GM12891 (cell line): ENCODE measurements at regions not wholly inside any gene's neighbourhood (a gene's known extent, or its start where the extent isn't known, plus 50 kb on each side); places are given as distances from the start of the nearest gene placed in this dataset.

ENCODE experiments used
- POLR2A ChIP-seq: IDR thresholded peaks from 2 replicates; pipeline ENCODE4 v1.6.1; 2011; ENCODE audit warnings: low read depth, low read length, control low read depth
- POLR2AphosphoS5 ChIP-seq: IDR thresholded peaks from 2 replicates; pipeline ENCODE4 v1.6.1; 2011; ENCODE audit warnings: low read depth, low read length, control low read depth
- POU2F2 ChIP-seq: IDR thresholded peaks from 2 replicates; pipeline ENCODE4 v1.6.1; 2011; ENCODE audit warnings: low read depth, mild to moderate bottlenecking, control low read depth, low read length, moderate library complexity
- SPI1 ChIP-seq: IDR thresholded peaks from 2 replicates; pipeline ENCODE4 v1.6.1; 2011; ENCODE audit warnings: low read depth, low read length, control low read depth

- TF ChIP-seq POLR2A (no peak), POLR2AphosphoS5 (no peak), POU2F2 (no peak), SPI1 (no peak)
Measured at GRCh38 chr6:74170118-74170517, 474.1 kb downstream of the CD109 start.
